ENCODE measurements at regions not wholly inside any gene's neighbourhood (a gene's known extent, or its start where the extent isn't known, plus 50 kb on each side); places are given as distances from the start of the nearest gene placed in this dataset.

- TF ChIP-seq EZH2 (IDR thresholded peaks at IDR 0.05; ENCODE audit: low read depth, unreplicated experiment) = no peak
- TF ChIP-seq CTCF (conservative IDR thresholded peaks at IDR 0.05; ENCODE audit: low read depth in 2 of 2) = no peak
- TF ChIP-seq EZH2phosphoT487 (IDR thresholded peaks at IDR 0.05; ENCODE audit: unreplicated experiment) = no peak
- no peak for TF ChIP-seq REST (IDR thresholded peaks at IDR 0.05; ENCODE audit: unreplicated experiment)
- TF ChIP-seq POLR2AphosphoS5 (IDR thresholded peaks at IDR 0.05; ENCODE audit: low read depth) = no peak
- TF ChIP-seq JUNB (IDR thresholded peaks at IDR 0.05; ENCODE audit: unreplicated experiment) = no peak
- no peak for TF ChIP-seq ETS1 (IDR thresholded peaks at IDR 0.05)
These were observed 189.8 kb upstream of the RBMS3 start for GRCh38 chr3:29090912-29091597.
